Upper lobe of left lung (tissue), 6 donors: ENCODE measurements at regions not wholly inside any gene's neighbourhood (a gene's known extent, or its start where the extent isn't known, plus 50 kb on each side); places are given as distances from the start of the nearest gene placed in this dataset.
"Not testable (repeated sequence)": the region's sequence is repeated elsewhere in the genome, so short reads cannot be mapped to it uniquely, and the experiment has no call there.

ENCODE experiments used
- ATAC-seq, 2 donors: fragments of 200-7000 bp; cut with Tn5 transposase; one replicate each; pipeline ENCODE4 v1.9.1; 2022; ENCODE audit warnings: mild to moderate bottlenecking in 2 of 2, moderate library complexity in 2 of 2; ENCODE audit not compliant: low FRiP score in 2 of 2
- DNase-seq, 2 donors: peaks; one replicate each; pipeline ENCODE4 v3.0.0-alpha.2; 2019 to 2020
- H3K27ac ChIP-seq, 4 donors: fragments of 200-600 bp; sonication (generic); one replicate each; pipeline ENCODE4 v1.5.1; 2016 to 2019
- H3K27me3 ChIP-seq, 4 donors: fragments of 200-600 bp; sonication (generic); one replicate each; pipeline ENCODE4 v1.5.1; 2017 to 2019
- H3K36me3 ChIP-seq, 4 donors: fragments of 200-600 bp; sonication (generic); one replicate each; pipeline ENCODE4 v1.5.1; 2016 to 2019
- H3K4me1 ChIP-seq, 4 donors: fragments of 200-600 bp; sonication (generic); one replicate each; pipeline ENCODE4 v1.5.1; 2018 to 2019
- H3K4me3 ChIP-seq, 4 donors: fragments of 200-600 bp; sonication (generic); one replicate each; pipeline ENCODE4 v1.5.1; 2017 to 2019; ENCODE audit warnings: mild to moderate bottlenecking in 2 of 4, moderate library complexity in 1 of 4
- H3K9me3 ChIP-seq, 4 donors: fragments of 200-600 bp; sonication (generic); one replicate each; pipeline ENCODE4 v1.5.1; 2018 to 2019
- EP300 ChIP-seq, 4 donors: sonication (generic); formaldehyde crosslinking; IDR thresholded peaks; one replicate each; pipeline ENCODE4 v1.5.1; 2017; ENCODE audit warnings: antibody characterized with exemption in 4 of 4, control low read depth in 2 of 4
- POLR2A ChIP-seq, 4 donors: fragments of 450-650 bp; IDR thresholded peaks; one replicate each; pipeline ENCODE4 v1.5.1; 2016 to 2017; ENCODE audit warnings: antibody characterized with exemption in 4 of 4, mild to moderate bottlenecking in 2 of 4
- POLR2AphosphoS5 ChIP-seq, 2 donors: sonication (generic); formaldehyde crosslinking; IDR thresholded peaks; one replicate each; pipeline ENCODE4 v1.5.1; 2017; ENCODE audit warnings: antibody characterized with exemption in 2 of 2
- WGBS, 2 donors: methylation state at CpG; one replicate each; pipeline ENCODE4 v1.1.5; 2017 to 2018; 5-methylcytosine and 5-hydroxymethylcytosine counted together
- TF ChIP-seq, protein P1 (sequence below), 6 experiments: fragments of 450-650 bp in 4 of 6; fragments of 200-600 bp in 2 of 6; sonication (generic) in 2 of 6; IDR thresholded peaks; one replicate each; pipeline ENCODE4 v1.5.1; 2016 to 2019; ENCODE audit warnings: antibody characterized with exemption in 6 of 6
- donor health status: DM: no; HTN: no; CAD: no; lungs with moderate emphysema.
- donor health status: DM: no; HTN: yes; CAD: no; lungs with severe emphysema.

DNA sequence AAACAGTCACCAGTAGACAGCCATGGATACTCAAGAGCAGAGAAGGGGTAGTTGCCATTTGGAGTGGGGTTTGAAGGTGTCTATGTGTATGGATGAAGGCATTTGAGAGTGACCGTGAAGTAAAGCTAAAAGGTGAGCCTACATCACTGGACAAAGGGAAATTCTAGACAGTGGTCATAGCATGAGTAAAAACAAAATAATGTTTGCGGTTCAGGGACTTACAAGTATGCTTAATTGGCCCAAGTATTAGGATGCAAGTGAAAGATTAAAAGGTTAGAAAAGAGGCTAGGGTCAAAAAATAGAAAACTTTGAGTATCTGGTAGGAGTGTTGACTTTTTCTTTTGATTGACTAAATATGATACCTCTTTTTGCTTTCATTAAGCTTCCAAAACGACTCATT is 238.1 kb upstream of the SLC8A1 start:
- no peaks in the 10 kb centered on the region for H3K4me1 ChIP-seq
- WGBS, 2 donors, result 80 to 85% methylated on average over 3 of the region's 3 CpGs
- H3K36me3 ChIP-seq, result no peaks in the 10 kb centered on the region
- TF ChIP-seq EP300 (IDR thresholded peaks at IDR 0.05), result no peak
- no peak for TF ChIP-seq POLR2A (IDR thresholded peaks at IDR 0.05)
- TF ChIP-seq, protein P1, sequence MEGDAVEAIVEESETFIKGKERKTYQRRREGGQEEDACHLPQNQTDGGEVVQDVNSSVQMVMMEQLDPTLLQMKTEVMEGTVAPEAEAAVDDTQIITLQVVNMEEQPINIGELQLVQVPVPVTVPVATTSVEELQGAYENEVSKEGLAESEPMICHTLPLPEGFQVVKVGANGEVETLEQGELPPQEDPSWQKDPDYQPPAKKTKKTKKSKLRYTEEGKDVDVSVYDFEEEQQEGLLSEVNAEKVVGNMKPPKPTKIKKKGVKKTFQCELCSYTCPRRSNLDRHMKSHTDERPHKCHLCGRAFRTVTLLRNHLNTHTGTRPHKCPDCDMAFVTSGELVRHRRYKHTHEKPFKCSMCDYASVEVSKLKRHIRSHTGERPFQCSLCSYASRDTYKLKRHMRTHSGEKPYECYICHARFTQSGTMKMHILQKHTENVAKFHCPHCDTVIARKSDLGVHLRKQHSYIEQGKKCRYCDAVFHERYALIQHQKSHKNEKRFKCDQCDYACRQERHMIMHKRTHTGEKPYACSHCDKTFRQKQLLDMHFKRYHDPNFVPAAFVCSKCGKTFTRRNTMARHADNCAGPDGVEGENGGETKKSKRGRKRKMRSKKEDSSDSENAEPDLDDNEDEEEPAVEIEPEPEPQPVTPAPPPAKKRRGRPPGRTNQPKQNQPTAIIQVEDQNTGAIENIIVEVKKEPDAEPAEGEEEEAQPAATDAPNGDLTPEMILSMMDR (IDR thresholded peaks at IDR 0.05), result no peak
- no peak for TF ChIP-seq POLR2AphosphoS5 (IDR thresholded peaks at IDR 0.05)
- DNase-seq, result no peak
- H3K9me3 ChIP-seq, result no peaks in the 10 kb centered on the region
- H3K27ac ChIP-seq, result no peak overlapping the region
- no peak for ATAC-seq
- no peaks in the 10 kb centered on the region for H3K27me3 ChIP-seq
- H3K4me3 ChIP-seq, result no peak overlapping the region

DNA sequence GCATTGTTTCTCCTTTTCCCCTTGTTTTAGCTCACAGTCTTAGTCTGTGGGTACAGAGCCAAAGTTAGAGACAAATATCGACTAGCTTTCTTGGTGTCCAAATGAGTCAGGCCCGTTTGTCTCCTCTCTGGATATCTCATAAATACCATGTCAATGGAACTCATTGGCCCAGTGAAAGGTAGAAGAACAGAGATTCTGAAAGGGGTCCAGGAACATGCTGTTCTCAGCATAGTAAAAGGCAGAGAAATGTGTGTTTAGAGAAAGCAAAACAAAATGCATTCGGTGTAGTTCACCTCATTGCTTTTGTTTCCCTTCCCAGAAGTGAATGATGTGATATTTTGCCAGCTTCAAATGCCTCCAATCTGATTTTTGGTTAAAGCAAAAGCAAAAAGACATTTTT is 238.6 kb upstream of the SLC8A1 start:
- 75 to 84% methylated on average over 3 of the region's 3 CpGs for WGBS, 2 donors
- H3K4me1 ChIP-seq, result no peaks in the 10 kb centered on the region
- no peaks in the 10 kb centered on the region for H3K27me3 ChIP-seq
- no peaks in the 10 kb centered on the region for H3K36me3 ChIP-seq
- no peak overlapping the region for H3K27ac ChIP-seq
- ATAC-seq (no peak), DNase-seq (no peak)
- TF ChIP-seq, protein P1 (IDR thresholded peaks at IDR 0.05), result no peak
- TF ChIP-seq EP300 (IDR thresholded peaks at IDR 0.05) (no peak), POLR2A (IDR thresholded peaks at IDR 0.05) (no peak), POLR2AphosphoS5 (IDR thresholded peaks at IDR 0.05) (no peak)
- H3K4me3 ChIP-seq, result no peak overlapping the region
- no peaks in the 10 kb centered on the region for H3K9me3 ChIP-seq

- no peaks in the 10 kb centered on the region for H3K4me1 ChIP-seq
- H3K4me3 ChIP-seq, result no peak overlapping the region
- DNase-seq, result no peak
- no peaks in the 10 kb centered on the region for H3K9me3 ChIP-seq
- no peaks in the 10 kb centered on the region for H3K27me3 ChIP-seq
- 47 to 48% methylated on average over 5 of the region's 5 CpGs for WGBS, 2 donors
- no peaks in the 10 kb centered on the region for H3K36me3 ChIP-seq
- no peak overlapping the region for H3K27ac ChIP-seq
- ATAC-seq, result no peak
- TF ChIP-seq POLR2AphosphoS5 (IDR thresholded peaks at IDR 0.05), result no peak
- TF ChIP-seq, protein P1 (IDR thresholded peaks at IDR 0.05), result no peak
- TF ChIP-seq POLR2A (IDR thresholded peaks at IDR 0.05), result no peak
- no peak for TF ChIP-seq EP300 (IDR thresholded peaks at IDR 0.05)
These were observed 248.5 kb upstream of the SLC8A1 start for GRCh38 chr2:40700231-40700954.

- H3K4me3 ChIP-seq, H3K27ac ChIP-seq, DNase-seq, H3K27me3 ChIP-seq, H3K9me3 ChIP-seq, ATAC-seq, H3K4me1 ChIP-seq, H3K36me3 ChIP-seq: not testable (repeated sequence)
- 35 to 39% methylated on average over 3 to 7 of the region's 7 CpGs for WGBS, 2 donors
These were observed 260.5 kb upstream of the SLC8A1 start for GRCh38 chr2:40712197-40712894.

DNA sequence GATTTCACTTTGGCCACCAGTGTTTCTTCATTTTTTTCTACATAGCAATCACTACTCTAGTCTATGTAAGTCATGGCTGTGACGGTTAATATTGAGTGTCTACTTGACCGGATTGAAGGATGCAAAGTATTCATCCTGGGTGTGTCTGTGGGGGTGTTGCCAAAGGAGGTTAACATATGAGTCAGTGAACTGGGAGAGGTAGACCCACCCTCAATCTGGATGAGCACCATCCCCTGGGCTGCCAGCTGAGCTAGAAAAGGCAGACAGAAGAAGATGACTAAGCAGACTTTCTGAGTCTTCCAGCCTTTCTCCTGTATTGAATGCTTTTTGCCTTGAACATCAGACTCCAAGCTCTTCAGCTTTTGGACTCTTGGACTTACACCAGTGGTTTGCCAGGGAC is 265.0 kb upstream of the SLC8A1 start:
- Histone ChIP-seq H3K9me3 (no peaks in the 10 kb centered on the region), H3K27ac (no peak overlapping the region), H3K36me3 (no peaks in the 10 kb centered on the region), H3K4me1 (no peaks in the 10 kb centered on the region), H3K4me3 (no peak overlapping the region), H3K27me3 (no peaks in the 10 kb centered on the region)
- WGBS, 2 donors, result 83 to 85% methylated on average over 2 of the region's 2 CpGs
- no peak for TF ChIP-seq POLR2AphosphoS5 (IDR thresholded peaks at IDR 0.05)
- TF ChIP-seq EP300 (IDR thresholded peaks at IDR 0.05), result no peak
- no peak for TF ChIP-seq POLR2A (IDR thresholded peaks at IDR 0.05)
- TF ChIP-seq, protein P1 (IDR thresholded peaks at IDR 0.05), result no peak
- DNase-seq, result no peak
- ATAC-seq, result peak in 1 of 2 donors; percentile 86
